MM.1S (cell line): ENCODE measurements at regions not wholly inside any gene's neighbourhood (a gene's known extent, or its start where the extent isn't known, plus 50 kb on each side); places are given as distances from the start of the nearest gene placed in this dataset.

ENCODE experiments used
- CTCF ChIP-seq: fragments of 300-600 bp; sonication (generic); IDR thresholded peaks from 2 replicates; pipeline ENCODE4 v1.5.1; 2016; ENCODE audit warnings: antibody characterized with exemption, low read length, mixed read lengths
- EZH2phosphoT487 ChIP-seq: fragments of 300-600 bp; sonication (generic); IDR thresholded peaks from 2 replicates; pipeline ENCODE4 v1.6.1; 2018; ENCODE audit warnings: antibody characterized with exemption, low read length

DNA sequence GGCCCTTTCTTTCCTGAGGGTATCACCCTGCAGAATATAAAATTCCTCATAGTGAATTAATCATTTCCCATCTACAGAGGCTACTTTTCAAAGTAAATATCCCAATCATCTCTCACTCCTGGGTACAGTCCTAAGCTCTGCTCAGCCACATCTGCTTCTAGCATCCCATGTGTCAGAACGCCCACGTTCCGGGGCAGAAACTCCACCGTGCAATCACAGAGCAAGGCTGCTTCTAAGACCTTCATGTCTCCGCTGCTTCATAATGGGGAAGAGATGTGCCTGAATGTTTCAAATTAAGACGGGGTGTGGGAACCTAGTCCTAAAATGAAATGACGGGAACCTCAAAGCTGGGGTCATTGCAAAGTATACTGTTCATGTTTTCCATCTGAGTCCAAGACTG lies 208.8 kb upstream of the GMDS start:
- TF ChIP-seq CTCF: no peak
- no peak for TF ChIP-seq EZH2phosphoT487
